HAP-1 (cell line): ENCODE measurements at regions not wholly inside any gene's neighbourhood (a gene's known extent, or its start where the extent isn't known, plus 50 kb on each side); places are given as distances from the start of the nearest gene placed in this dataset.

ENCODE experiments used
- DNase-seq, 2 experiments: peaks; one replicate each; pipeline ENCODE4 v3.0.0-alpha.2; 2016 to 2020; ENCODE audit warnings: low spot score in 2 of 2
- H3K27me3 ChIP-seq: fragments of 250-450 bp; sonication (Bioruptor Pico); 2 replicates; pipeline ENCODE4 v1.5.1; 2020; ENCODE audit warnings: low read depth, mild to moderate bottlenecking, moderate library complexity
- H3K36me3 ChIP-seq: fragments of 250-450 bp; sonication (Bioruptor Pico); replicated peaks from 2 replicates; pipeline ENCODE4 v1.5.1; 2020; ENCODE audit warnings: mild to moderate bottlenecking
- H3K4me1 ChIP-seq: fragments of 250-450 bp; sonication (Bioruptor Pico); 2 replicates; pipeline ENCODE4 v1.5.1; 2020; ENCODE audit warnings: mild to moderate bottlenecking
- H3K4me3 ChIP-seq: fragments of 250-450 bp; sonication (Bioruptor Pico); 2 replicates; pipeline ENCODE4 v1.5.1; 2020; ENCODE audit warnings: mild to moderate bottlenecking, moderate library complexity
- H3K9me3 ChIP-seq: fragments of 250-450 bp; sonication (Bioruptor Pico); 2 replicates; pipeline ENCODE4 v1.5.1; 2020; ENCODE audit warnings: mild to moderate bottlenecking, moderate library complexity
- in situ Hi-C: fragments of 300-500 bp; cut with MboI; formaldehyde crosslinking; loops from 3 replicates; pipeline ENCODE4 v1.14.3; 2020; ENCODE audit warnings: low sequenced_read_pairs, inconsistent platforms, mixed read lengths

- no peak for DNase-seq
- H3K9me3 ChIP-seq, result no peaks in the 10 kb centered on the region
- H3K36me3 ChIP-seq, result no peaks in the 10 kb centered on the region
- no peaks in the 10 kb centered on the region for H3K27me3 ChIP-seq
- in situ Hi-C loops, result no loop called here
- H3K4me1 ChIP-seq, result no peaks in the 10 kb centered on the region
- H3K4me3 ChIP-seq, result no peak overlapping the region
Measured at GRCh38 chr19:30209617-30210600, 162.3 kb upstream of the ZNF536 start.

- Histone ChIP-seq H3K27me3 (no peaks in the 10 kb centered on the region), H3K9me3 (no peaks in the 10 kb centered on the region), H3K4me3 (no peak overlapping the region), H3K36me3 (no peaks in the 10 kb centered on the region), H3K4me1 (no peaks in the 10 kb centered on the region)
- no peak for DNase-seq
- in situ Hi-C loops, result no loop called here
Measured at GRCh38 chr19:30212574-30212973, 159.6 kb upstream of the ZNF536 start.

DNA sequence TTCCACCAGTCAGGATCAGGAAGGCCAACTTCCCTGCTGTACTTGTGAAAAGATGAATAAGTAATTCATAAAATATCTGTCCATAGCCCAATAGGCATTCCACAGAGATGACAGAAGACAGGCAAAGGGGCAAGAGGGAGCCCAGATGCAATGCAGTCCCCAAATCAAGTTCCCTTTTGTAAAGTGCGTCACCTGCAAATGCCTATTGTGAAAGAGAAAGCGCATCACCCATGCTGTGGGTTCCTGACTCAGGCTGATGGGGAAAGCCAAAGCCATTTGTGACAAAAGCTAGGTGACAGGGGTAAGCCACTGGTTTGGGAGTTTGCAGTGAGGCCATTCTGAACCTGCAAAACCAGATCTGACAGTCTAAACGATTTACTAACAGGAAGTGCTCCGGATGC lies 157.5 kb upstream of the ZNF536 start:
- no peaks in the 10 kb centered on the region for H3K27me3 ChIP-seq
- no peaks in the 10 kb centered on the region for H3K36me3 ChIP-seq
- no peaks in the 10 kb centered on the region for H3K9me3 ChIP-seq
- in situ Hi-C loops, result no loop called here
- H3K4me1 ChIP-seq, result no peaks in the 10 kb centered on the region
- DNase-seq, result no peak
- no peak overlapping the region for H3K4me3 ChIP-seq

DNA sequence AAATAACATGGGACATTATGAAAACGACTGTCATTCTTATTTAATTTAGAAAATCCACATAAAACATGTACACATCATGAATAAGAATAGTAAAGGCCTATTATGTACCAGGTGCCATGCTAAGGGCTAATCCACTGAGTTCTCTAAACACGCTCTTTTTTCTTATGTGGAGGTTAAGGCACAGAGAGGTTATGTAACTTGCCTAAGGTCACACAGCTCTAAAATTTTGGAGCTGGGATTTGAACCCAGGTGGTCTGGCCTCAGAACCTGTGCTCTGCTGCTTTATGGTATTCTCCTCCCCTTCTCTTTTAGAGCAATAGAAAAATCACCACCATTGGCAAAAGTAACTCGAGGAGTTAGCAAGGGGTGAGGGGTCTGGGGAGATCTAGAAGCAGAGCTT lies 156.9 kb upstream of the ZNF536 start:
- H3K36me3 ChIP-seq, result no peaks in the 10 kb centered on the region
- no peak overlapping the region for H3K4me3 ChIP-seq
- no peaks in the 10 kb centered on the region for H3K4me1 ChIP-seq
- in situ Hi-C loops, result no loop called here
- DNase-seq, result no peak
- no peaks in the 10 kb centered on the region for H3K27me3 ChIP-seq
- no peaks in the 10 kb centered on the region for H3K9me3 ChIP-seq

DNA sequence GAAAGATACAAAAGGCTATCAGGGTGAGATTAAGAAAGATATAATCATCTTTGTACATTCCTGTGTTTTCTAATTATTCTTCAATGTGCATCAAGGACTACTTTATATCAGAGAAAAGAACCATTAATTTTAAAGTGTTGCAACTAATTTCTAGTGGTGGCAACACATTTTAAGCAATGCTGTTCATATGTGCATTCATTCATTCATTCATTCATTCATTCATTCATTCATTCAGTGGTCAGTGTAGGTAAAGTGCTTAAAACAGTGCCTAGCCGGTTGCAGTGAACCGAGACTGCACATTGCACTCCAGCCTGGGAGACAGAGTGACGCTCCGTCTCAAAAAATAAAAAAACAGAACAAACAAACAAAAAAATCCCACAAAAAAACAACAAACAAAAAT lies 155.7 kb upstream of the ZNF536 start:
- DNase-seq, result no peak
- Histone ChIP-seq H3K4me3 (no peak overlapping the region), H3K27me3 (no peaks in the 10 kb centered on the region), H3K36me3 (no peaks in the 10 kb centered on the region), H3K9me3 (no peaks in the 10 kb centered on the region), H3K4me1 (no peaks in the 10 kb centered on the region)
- in situ Hi-C loops, result no loop called here

GRCh38 chr19:30217461-30217860 lies 154.7 kb upstream of the ZNF536 start:
- in situ Hi-C loops, result no loop called here
- no peaks in the 10 kb centered on the region for H3K36me3 ChIP-seq
- H3K4me1 ChIP-seq, result peaks cover 2% of the 10 kb centered on the region
- H3K9me3 ChIP-seq, result no peaks in the 10 kb centered on the region
- DNase-seq, result no peak
- no peak overlapping the region for H3K4me3 ChIP-seq
- no peaks in the 10 kb centered on the region for H3K27me3 ChIP-seq

- peaks cover 15% of the 10 kb centered on the region for H3K4me1 ChIP-seq
Measured at GRCh38 chr19:30219702-30220101, 152.5 kb upstream of the ZNF536 start.

GRCh38 chr19:30221176-30221575 lies 151.0 kb upstream of the ZNF536 start:
- DNase-seq, result no peak
- H3K4me1 ChIP-seq, result peaks cover 15% of the 10 kb centered on the region
- H3K9me3 ChIP-seq, result no peaks in the 10 kb centered on the region
- no peak overlapping the region for H3K4me3 ChIP-seq
- no peaks in the 10 kb centered on the region for H3K36me3 ChIP-seq
- no peaks in the 10 kb centered on the region for H3K27me3 ChIP-seq
- in situ Hi-C loops, result loop anchor here (10.0 kb wide), 1 partner anchor 434 kb away; no protein-coding TSS in a partner anchor

More at GRCh38 chr19:30219702-30220101, 152.5 kb upstream of the ZNF536 start:
- H3K4me3 ChIP-seq, result no peak overlapping the region
- in situ Hi-C loops, result loop anchor here (10.0 kb wide), 1 partner anchor 435 kb away; no protein-coding TSS in a partner anchor
- no peaks in the 10 kb centered on the region for H3K9me3 ChIP-seq
- H3K36me3 ChIP-seq, result no peaks in the 10 kb centered on the region
- peak in 1 of 2 experiments; percentile 1 for DNase-seq
- H3K27me3 ChIP-seq, result no peaks in the 10 kb centered on the region

- DNase-seq, result peak; percentile 33 to 68
- no peaks in the 10 kb centered on the region for H3K36me3 ChIP-seq
- H3K4me1 ChIP-seq, result peaks cover 15% of the 10 kb centered on the region
- in situ Hi-C loops, result loop anchor here (10.0 kb wide), 1 partner anchor 432 kb away; no protein-coding TSS in a partner anchor
- H3K4me3 ChIP-seq, result no peak overlapping the region
- no peaks in the 10 kb centered on the region for H3K9me3 ChIP-seq
- H3K27me3 ChIP-seq, result no peaks in the 10 kb centered on the region
Measured at GRCh38 chr19:30222428-30222873, 149.7 kb upstream of the ZNF536 start.

GRCh38 chr19:30222992-30223865 lies 149.0 kb upstream of the ZNF536 start:
- H3K27me3 ChIP-seq, result no peaks in the 10 kb centered on the region
- DNase-seq, result peak in 1 of 2 experiments; percentile 71

GRCh38 chr19:30223866-30224688 lies 148.1 kb upstream of the ZNF536 start:
- in situ Hi-C loops, result loop anchor here (10.0 kb wide), 1 partner anchor 431 kb away; no protein-coding TSS in a partner anchor
- H3K36me3 ChIP-seq, result no peaks in the 10 kb centered on the region
- no peaks in the 10 kb centered on the region for H3K27me3 ChIP-seq
- H3K9me3 ChIP-seq, result no peaks in the 10 kb centered on the region
- H3K4me3 ChIP-seq, result peak overlapping the region; percentile 58
- peaks cover 16% of the 10 kb centered on the region for H3K4me1 ChIP-seq
- DNase-seq, result peak; percentile 64 to 91

More at GRCh38 chr19:30222992-30223865, 149.0 kb upstream of the ZNF536 start:
- Histone ChIP-seq H3K36me3 (no peaks in the 10 kb centered on the region), H3K9me3 (no peaks in the 10 kb centered on the region), H3K4me3 (peak overlapping the region; percentile 1; the same call in 1 of the 2 replicates), H3K4me1 (peaks cover 15% of the 10 kb centered on the region)
- in situ Hi-C loops, result loop anchor here (10.0 kb wide), 1 partner anchor 432 kb away; no protein-coding TSS in a partner anchor

DNA sequence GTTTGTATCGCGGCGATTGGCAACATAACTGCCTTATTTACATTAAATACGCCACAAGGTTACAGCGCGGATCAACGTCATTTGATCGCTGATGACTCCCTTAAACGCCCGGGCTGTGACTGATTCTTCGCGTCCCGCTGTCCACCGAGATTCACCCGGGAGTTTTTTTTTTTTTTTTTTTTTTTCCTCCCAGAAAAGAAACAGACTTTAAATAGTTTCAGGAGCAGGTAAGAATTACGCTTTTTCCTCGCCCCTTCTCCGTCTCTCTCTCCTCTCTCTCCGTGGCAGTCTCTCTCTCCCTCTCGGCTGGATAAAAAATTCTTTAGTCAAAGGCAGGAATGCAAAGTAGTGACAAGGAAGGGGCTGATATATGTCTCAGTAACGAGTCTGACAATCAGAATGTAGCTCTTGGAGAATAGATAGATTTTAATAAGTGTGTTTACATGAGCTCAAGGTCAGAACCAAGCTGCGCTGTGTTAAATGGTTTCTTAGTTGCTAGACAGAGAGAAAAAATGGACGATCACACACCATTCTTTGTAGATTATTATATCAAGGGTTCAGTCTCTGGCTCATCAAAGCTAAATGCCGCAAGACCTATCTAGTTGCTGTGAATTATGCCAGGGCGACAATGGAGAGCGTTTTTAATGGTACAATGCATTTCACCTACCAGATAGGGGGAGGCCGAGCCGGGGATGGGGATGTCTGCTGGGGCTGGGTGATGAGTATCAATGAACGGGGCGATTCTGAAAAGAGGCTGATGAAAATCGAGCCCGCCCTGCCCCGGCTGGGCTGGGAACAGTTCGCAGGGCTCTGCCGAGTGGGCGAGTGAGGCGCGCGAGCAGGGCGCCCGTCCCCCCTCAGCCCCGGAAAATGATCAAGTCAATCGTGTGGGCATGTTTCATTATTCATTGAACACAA lies 147.2 kb upstream of the ZNF536 start:
- Histone ChIP-seq H3K4me1 (peaks cover 23% of the 10 kb centered on the region), H3K36me3 (no peaks in the 10 kb centered on the region), H3K9me3 (no peaks in the 10 kb centered on the region), H3K27me3 (no peaks in the 10 kb centered on the region), H3K4me3 (peak overlapping the region; percentile 58)
- in situ Hi-C loops, result loop anchor here (10.0 kb wide), 1 partner anchor 430 kb away; no protein-coding TSS in a partner anchor
- peak; percentile 68 to 73 for DNase-seq
